K562 (cell line): ENCODE measurements at regions not wholly inside any gene's neighbourhood (a gene's known extent, or its start where the extent isn't known, plus 50 kb on each side); places are given as distances from the start of the nearest gene placed in this dataset.

ENCODE experiments used
- ATF6 ChIP-seq: sonication (generic); formaldehyde crosslinking; IDR thresholded peaks from 2 replicates; pipeline ENCODE4 v1.4.0; 2020; ENCODE audit warnings: mild to moderate bottlenecking, missing genetic modification reagents
- CHD1 ChIP-seq: fragments of 200-600 bp; sonication (generic); IDR thresholded peaks from one replicate; pipeline ENCODE4 v1.6.1; 2012; ENCODE audit warnings: mild to moderate bottlenecking, moderate library complexity, low read length, inconsistent platforms
- DPF2 ChIP-seq: fragments of 450-650 bp; IDR thresholded peaks from 2 replicates; pipeline ENCODE4 v1.6.1; 2016
- FOXA3 ChIP-seq, 2 experiments: fragments of 450-650 bp in 1 of 2; sonication (generic) in 1 of 2; formaldehyde crosslinking; IDR thresholded peaks in 1 of 2; conservative IDR thresholded peaks in 1 of 2; 2 replicates each; pipeline versions ENCODE4 v1.4.0 to v1.8.0; 2020 to 2022; ENCODE audit warnings: mild to moderate bottlenecking in 2 of 2, missing genetic modification reagents in 1 of 2
- HDAC2 ChIP-seq: fragments of 450-650 bp; IDR thresholded peaks from 2 replicates; pipeline ENCODE4 v1.6.1; 2016; ENCODE audit warnings: mild to moderate bottlenecking
- MAFF ChIP-seq: IDR thresholded peaks from 2 replicates; pipeline ENCODE4 v1.6.1; 2012; ENCODE audit warnings: low read length, improper control_type of control experiment
- MCM7 ChIP-seq, 2 experiments: fragments of 450-650 bp; IDR thresholded peaks; 2 replicates each; pipeline ENCODE4 v1.6.1; 2016 to 2018
- MEIS2 ChIP-seq: fragments of 450-650 bp; IDR thresholded peaks from 2 replicates; pipeline ENCODE4 v1.6.1; 2014; ENCODE audit warnings: mild to moderate bottlenecking; ENCODE audit not compliant: partially characterized antibody
- OTX1 ChIP-seq: fragments of 450-650 bp; formaldehyde crosslinking; IDR thresholded peaks from 2 replicates; pipeline ENCODE4 v1.4.0; 2022; ENCODE audit warnings: mild to moderate bottlenecking
- PHF8 ChIP-seq: fragments of 200-600 bp; sonication (generic); IDR thresholded peaks from 2 replicates; pipeline ENCODE4 v1.6.1; 2012; ENCODE audit warnings: mixed run types, mild to moderate bottlenecking, inconsistent platforms, low read length, moderate library complexity, borderline replicate concordance
- RBBP5 ChIP-seq: fragments of 200-600 bp; sonication (generic); IDR thresholded peaks from 2 replicates; pipeline ENCODE4 v1.6.1; 2012; ENCODE audit warnings: borderline replicate concordance, mild to moderate bottlenecking, low read length, control low read depth, inconsistent platforms; ENCODE audit not compliant: insufficient read depth, poor library complexity, severe bottlenecking
- SAFB ChIP-seq: fragments of 200-400 bp; formaldehyde crosslinking; IDR thresholded peaks from 2 replicates; pipeline ENCODE4 v1.6.1; 2017; ENCODE audit warnings: low read depth, low read length, borderline replicate concordance
- SETDB1 ChIP-seq: IDR thresholded peaks from one replicate; pipeline ENCODE4 v1.6.1; 2012; ENCODE audit warnings: low read length, control low read depth, inconsistent platforms
- SP2 ChIP-seq: IDR thresholded peaks from 2 replicates; pipeline ENCODE4 v1.6.1; 2011; ENCODE audit warnings: mild to moderate bottlenecking, low read depth, low read length, moderate library complexity; ENCODE audit not compliant: poor library complexity, severe bottlenecking; ENCODE audit errors: extremely low read depth
- SRF ChIP-seq, 2 experiments: fragments of 250-450, 450-650 bp in 1 of 2; sonication (Bioruptor Pico) in 1 of 2; sonication (generic) in 1 of 2; formaldehyde crosslinking; IDR thresholded peaks; 2 replicates each; pipeline versions ENCODE4 v1.5.0 to v1.5.1; 2020 to 2022; ENCODE audit warnings: mild to moderate bottlenecking in 1 of 2, missing genetic modification reagents in 1 of 2
- ZBTB33 ChIP-seq: sonication (generic); formaldehyde crosslinking; IDR thresholded peaks from 2 replicates; pipeline ENCODE4 v1.8.1; 2023; ENCODE audit warnings: mild to moderate bottlenecking, missing genetic modification reagents
- ZKSCAN8 ChIP-seq: fragments of 200-800 bp; sonication (Bioruptor generic); IDR thresholded peaks from 2 replicates; pipeline ENCODE4 v1.6.1; 2016; ENCODE audit warnings: missing genetic modification characterization, missing compliant biosample characterization
- ZNF133 ChIP-seq: fragments of 250-450 bp; sonication (Bioruptor Pico); IDR thresholded peaks from 2 replicates; pipeline ENCODE4 v1.4.0; 2020; ENCODE audit warnings: mild to moderate bottlenecking
- ZNF445 ChIP-seq: fragments of 250-450 bp; sonication (Bioruptor Pico); IDR thresholded peaks from 2 replicates; pipeline ENCODE4 v1.4.0; 2020; ENCODE audit warnings: low read depth, mild to moderate bottlenecking, moderate library complexity
- TF ChIP-seq, protein P1 (sequence below): fragments of 450-650 bp; IDR thresholded peaks from 2 replicates; pipeline ENCODE4 v1.6.1; 2016; ENCODE audit warnings: antibody characterized with exemption
- TF ChIP-seq, protein P2 (sequence below), 2 experiments: fragments of 250-450 bp in 1 of 2; fragments of 450-650 bp in 1 of 2; sonication (Bioruptor Pico) in 1 of 2; IDR thresholded peaks; 2 replicates each; pipeline versions ENCODE4 v1.6.1 to v1.8.0; 2016 to 2021; ENCODE audit warnings: mild to moderate bottlenecking in 2 of 2, moderate library complexity in 2 of 2, missing compliant biosample characterization in 1 of 2, missing genetic modification characterization in 1 of 2
- TF ChIP-seq, protein P3 (sequence below): fragments of 450-650 bp; IDR thresholded peaks from one replicate; pipeline ENCODE4 v1.6.1; 2018; ENCODE audit warnings: mild to moderate bottlenecking, moderate library complexity; ENCODE audit not compliant: partially characterized antibody

GRCh38 chr6:154593122-154593521 is 82.6 kb upstream of the CNKSR3 start (continued):
- TF ChIP-seq ATF6 (CRISPR knock-in tag) (no peak), RBBP5 (peak; percentile 3), SAFB (no peak), CHD1 (no peak), HDAC2 (no peak), ZNF133 (CRISPR knock-in tag) (no peak), PHF8 (peak; percentile 18; the same call in 1 of the 2 replicates), ZNF445 (no peak), FOXA3 (CRISPR knock-in tag; conservative IDR thresholded peaks at IDR 0.05 in 1 of 2, IDR thresholded peaks at IDR 0.05 in 1 of 2) (no peak), SETDB1 (no peak), MCM7 (IDR thresholded peaks at IDR 0.05) (no peak), MEIS2 (peak; percentile 98), MAFF (no peak), ZBTB33 (CRISPR knock-in tag) (peak; percentile 65; the same call in 1 of the 2 replicates), ZKSCAN8 (CRISPR knock-in tag) (no peak), DPF2 (peak; percentile 51; the same call in 1 of the 2 replicates), OTX1 (CRISPR knock-in tag) (no peak), SRF (CRISPR knock-in tag; IDR thresholded peaks at IDR 0.05) (peak in 1 of 2 experiments; percentile 86; a peak in 1 of 4 replicates), SP2 (no peak)
- TF ChIP-seq, protein P1, sequence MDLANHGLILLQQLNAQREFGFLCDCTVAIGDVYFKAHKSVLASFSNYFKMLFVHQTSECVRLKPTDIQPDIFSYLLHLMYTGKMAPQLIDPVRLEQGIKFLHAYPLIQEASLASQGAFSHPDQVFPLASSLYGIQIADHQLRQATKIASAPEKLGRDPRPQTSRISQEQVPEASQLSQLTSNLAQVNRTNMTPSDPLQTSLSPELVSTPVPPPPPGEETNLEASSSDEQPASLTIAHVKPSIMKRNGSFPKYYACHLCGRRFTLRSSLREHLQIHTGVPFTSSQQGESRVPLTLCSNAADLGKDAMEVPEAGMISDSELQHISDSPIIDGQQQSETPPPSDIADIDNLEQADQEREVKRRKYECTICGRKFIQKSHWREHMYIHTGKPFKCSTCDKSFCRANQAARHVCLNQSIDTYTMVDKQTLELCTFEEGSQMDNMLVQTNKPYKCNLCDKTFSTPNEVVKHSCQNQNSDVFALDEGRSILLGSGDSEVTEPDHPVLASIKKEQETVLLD = no peak
- TF ChIP-seq, protein P2, sequence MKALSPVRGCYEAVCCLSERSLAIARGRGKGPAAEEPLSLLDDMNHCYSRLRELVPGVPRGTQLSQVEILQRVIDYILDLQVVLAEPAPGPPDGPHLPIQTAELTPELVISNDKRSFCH (CRISPR knock-in tag; IDR thresholded peaks at IDR 0.05) = no peak
- TF ChIP-seq, protein P2 (tag; IDR thresholded peaks at IDR 0.05) = no peak
- TF ChIP-seq, protein P3, sequence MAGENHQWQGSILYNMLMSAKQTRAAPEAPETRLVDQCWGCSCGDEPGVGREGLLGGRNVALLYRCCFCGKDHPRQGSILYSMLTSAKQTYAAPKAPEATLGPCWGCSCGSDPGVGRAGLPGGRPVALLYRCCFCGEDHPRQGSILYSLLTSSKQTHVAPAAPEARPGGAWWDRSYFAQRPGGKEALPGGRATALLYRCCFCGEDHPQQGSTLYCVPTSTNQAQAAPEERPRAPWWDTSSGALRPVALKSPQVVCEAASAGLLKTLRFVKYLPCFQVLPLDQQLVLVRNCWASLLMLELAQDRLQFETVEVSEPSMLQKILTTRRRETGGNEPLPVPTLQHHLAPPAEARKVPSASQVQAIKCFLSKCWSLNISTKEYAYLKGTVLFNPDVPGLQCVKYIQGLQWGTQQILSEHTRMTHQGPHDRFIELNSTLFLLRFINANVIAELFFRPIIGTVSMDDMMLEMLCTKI = no peak
